HepG2 (cell line): ENCODE measurements at regions not wholly inside any gene's neighbourhood (a gene's known extent, or its start where the extent isn't known, plus 50 kb on each side); places are given as distances from the start of the nearest gene placed in this dataset.
A peak's percentile ranks its signal among the peaks of the same experiment; 100 is the strongest.

Experiments used
- ATAC-seq: fragments of 200-7000 bp; cut with Tn5 transposase; 3 replicates; pipeline ENCODE4 v1.9.1; 2020; ENCODE audit warnings: mild to moderate bottlenecking, moderate library complexity
- BruUV-seq: library from RNA; stranded (reverse); fragments of 400-500 nt; replicated peaks from 2 replicates; lab custom pipeline; 2021; lab: Mats Ljungman, UMichigan
- CTCF ChIA-PET: fragments of 300-600 bp; formaldehyde crosslinking; extraction: SDS; loops from one replicate; lab custom pipeline; 2021; ENCODE audit warnings: low total read pairs, inconsistent platforms, low intra/inter-chr PET ratio; lab: Yijun Ruan, JAX
- POLR2A ChIA-PET: fragments of 350-600 bp; sonication (Branson Sonifier 250); formaldehyde crosslinking; loops from one replicate; lab custom pipeline; 2020; ENCODE audit warnings: antibody characterized with exemption, inconsistent platforms; lab: Yijun Ruan, JAX
- DNase-seq: peaks from one replicate; pipeline ENCODE4 v3.0.0-alpha.2; 2015; ENCODE audit warnings: low spot score
- FAIRE-seq: peaks from 3 replicates; lab custom pipeline; 2011; peaks lifted over from hg19 to GRCh38; lab: Jason Lieb, UNC
- H2AFZ ChIP-seq: one replicate; pipeline ENCODE4 v1.6.1; 2011; ENCODE audit warnings: low read length, inconsistent platforms
- H3K27ac ChIP-seq: fragments of 300-600 bp; 3 replicates; pipeline ENCODE4 v1.8.0; 2011; ENCODE audit warnings: mixed run types, mild to moderate bottlenecking, mixed read lengths, low read length, inconsistent platforms; ENCODE audit not compliant: insufficient read depth; ENCODE audit errors: extremely low read length
- H3K27me3 ChIP-seq, 2 experiments: fragments of 200-600 bp in 1 of 2; 2 replicates in 1 of 2; 3 replicates in 1 of 2; pipeline versions ENCODE4 v1.6.0 to v1.8.0; 2011; ENCODE audit warnings: low read length in 2 of 2, mild to moderate bottlenecking in 2 of 2, moderate library complexity in 2 of 2, inconsistent platforms in 1 of 2; ENCODE audit not compliant: insufficient read depth in 2 of 2, control insufficient read depth in 1 of 2
- H3K36me3 ChIP-seq, 2 experiments: fragments of 200-600 bp in 1 of 2; replicated peaks in 1 of 2; 2 replicates in 1 of 2; 3 replicates in 1 of 2; pipeline versions ENCODE4 v1.5.1 to v1.8.0; 2011; ENCODE audit warnings: low read length in 2 of 2, inconsistent platforms in 1 of 2; ENCODE audit not compliant: insufficient read depth in 2 of 2, control insufficient read depth in 1 of 2
- H3K4me1 ChIP-seq: 2 replicates; pipeline ENCODE4 v1.5.1; 2012; ENCODE audit warnings: low read length, inconsistent platforms; ENCODE audit not compliant: insufficient read depth
- H3K4me2 ChIP-seq: 2 replicates; pipeline ENCODE4 v1.6.0; 2011; ENCODE audit warnings: low read depth, low read length, inconsistent platforms
- H3K4me3 ChIP-seq, 3 experiments: fragments of 200-600 bp in 1 of 3; sonication (generic), shearing (Covaris generic) in 1 of 3; replicated peaks in 1 of 3; 2 replicates each; pipeline ENCODE4 v1.5.1; 2011 to 2016; ENCODE audit warnings: low read length in 3 of 3, inconsistent platforms in 2 of 3, low read depth in 2 of 3, mild to moderate bottlenecking in 2 of 3, control low read depth in 1 of 3, mixed read lengths in 1 of 3; ENCODE audit not compliant: insufficient read depth in 1 of 3
- H3K79me2 ChIP-seq: one replicate; pipeline ENCODE4 v1.6.1; 2011; ENCODE audit warnings: low read length, inconsistent platforms; ENCODE audit not compliant: insufficient read depth
- H3K9ac ChIP-seq: 2 replicates; pipeline ENCODE4 v1.6.0; 2011; ENCODE audit warnings: mild to moderate bottlenecking, low read depth, low read length, inconsistent platforms; ENCODE audit not compliant: insufficient read depth
- H3K9me3 ChIP-seq: 2 replicates; pipeline ENCODE4 v1.5.1; 2012; ENCODE audit warnings: mild to moderate bottlenecking, low read length
- H4K20me1 ChIP-seq: 2 replicates; pipeline ENCODE4 v1.6.0; 2011; ENCODE audit warnings: inconsistent platforms, mild to moderate bottlenecking, low read length, moderate library complexity; ENCODE audit not compliant: insufficient read depth
- CHD4 ChIP-seq: fragments of 200-600 bp; sonication (generic); IDR thresholded peaks from 2 replicates; pipeline ENCODE4 v1.7.0; 2017; ENCODE audit warnings: mild to moderate bottlenecking, low read length, borderline replicate concordance
- MAFF ChIP-seq: IDR thresholded peaks from 2 replicates; pipeline ENCODE4 v1.6.1; 2011; ENCODE audit warnings: low read depth, low read length, improper control_type of control experiment
- MAFK ChIP-seq, 2 experiments: IDR thresholded peaks in 1 of 2; conservative IDR thresholded peaks in 1 of 2; 2 replicates each; pipeline ENCODE4 v1.6.1; 2011; ENCODE audit warnings: improper control_type of control experiment in 2 of 2, low read length in 2 of 2
- YY1 ChIP-seq: IDR thresholded peaks from 2 replicates; pipeline ENCODE4 v1.6.1; 2011; ENCODE audit warnings: low read length, low read depth, moderate library complexity, mild to moderate bottlenecking; ENCODE audit not compliant: insufficient read depth, insufficient replicate concordance
- ZFP41 ChIP-seq: sonication (generic); formaldehyde crosslinking; IDR thresholded peaks from 2 replicates; pipeline ENCODE4 v1.4.0; 2020; ENCODE audit warnings: mild to moderate bottlenecking, missing genetic modification reagents, borderline replicate concordance
- WGBS: methylation state at CpG from one replicate; pipeline ENCODE4 v1.1.6; 2017; ENCODE audit warnings: low lambda C conversion rate; 5-methylcytosine and 5-hydroxymethylcytosine counted together
- in situ Hi-C: cut with HindIII; loops from 2 replicates; pipeline ENCODE4 v1.10.0; 2017; ENCODE audit warnings: low pct_unique_long_range_greater_than_20kb; ENCODE audit not compliant: extremely low pct_ligation_motif_present
- intact Hi-C: fragments of 100-400 bp; cut with micrococcal nuclease; formaldehyde crosslinking; loops from one replicate; pipeline ENCODE4 v1.10.0; 2022; ENCODE audit not compliant: unreplicated experiment

DNA sequence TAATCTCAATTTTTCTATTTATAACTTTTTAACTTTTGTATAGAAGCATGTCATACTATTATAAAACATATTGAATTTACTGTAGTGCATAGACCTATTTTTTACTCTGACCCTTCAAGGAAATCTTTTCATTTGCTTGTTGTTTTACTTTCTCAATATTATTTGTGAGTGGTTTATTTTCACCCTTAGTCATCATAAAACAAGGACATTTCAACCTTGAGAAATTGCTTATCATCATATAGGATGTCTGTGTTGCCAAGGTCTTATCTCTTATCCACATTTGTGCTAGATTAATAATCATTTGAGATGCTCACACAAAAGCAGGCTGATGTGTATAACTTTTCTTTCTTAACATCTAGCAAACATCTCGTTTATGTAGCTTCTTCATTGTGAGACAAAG is 408.6 kb upstream of the PABPC4L start:
- Histone ChIP-seq H3K9me3 (no peaks in the 10 kb centered on the region), H3K4me2 (no peak overlapping the region), H3K36me3 (no peaks in the 10 kb centered on the region), H3K79me2 (no peaks in the 10 kb centered on the region), H2AFZ (no peak overlapping the region), H3K4me3 (no peak overlapping the region), H4K20me1 (no peaks in the 10 kb centered on the region), H3K4me1 (no peaks in the 10 kb centered on the region)
- DNase-seq, result no peak
- no peak for ATAC-seq
- intact Hi-C loops (no loop called here), in situ Hi-C loops (no loop called here)
- POLR2A ChIA-PET, result no interaction called here
- 0% methylated on average over 1 of the region's 1 CpG for WGBS
- CTCF ChIA-PET, result no interaction called here
- peak; percentile 53 for TF ChIP-seq MAFF
- TF ChIP-seq MAFK (conservative IDR thresholded peaks at IDR 0.05 in 1 of 2, IDR thresholded peaks at IDR 0.05 in 1 of 2; ENCODE audit: low read length in 2 of 2), result peak; percentile 26 to 64; a peak in 3 of 4 replicates
- no peak for TF ChIP-seq CHD4
- TF ChIP-seq, all 625 proteins: peak for 2
- BruUV-seq, result no TSS peak
- no peak overlapping the region for H3K27ac ChIP-seq
- H3K27me3 ChIP-seq, result no peaks in the 10 kb centered on the region
- no peak overlapping the region for H3K9ac ChIP-seq
- no peak for FAIRE-seq

DNA sequence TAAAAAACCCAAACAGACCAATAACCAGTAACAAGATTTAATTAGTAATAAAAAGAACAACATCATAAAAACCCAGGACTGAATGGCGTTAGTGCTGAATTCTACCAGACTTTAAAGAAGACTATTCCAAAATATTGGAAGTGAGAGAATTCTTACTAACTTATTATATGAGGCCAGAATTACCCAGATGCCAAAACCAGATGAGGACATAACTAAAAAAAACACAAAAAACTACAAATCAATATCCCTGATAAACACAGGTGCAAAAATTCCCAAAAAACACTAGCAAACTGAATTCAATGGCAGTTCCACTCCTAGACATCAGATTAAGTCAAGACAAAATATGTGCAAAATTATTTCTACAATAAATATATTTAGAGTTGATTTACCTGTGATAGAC is 400.1 kb upstream of the PABPC4L start:
- H2AFZ ChIP-seq, result no peak overlapping the region
- WGBS, result 4% methylated on average over 1 of the region's 1 CpG
- no peak overlapping the region for H3K4me3 ChIP-seq
- FAIRE-seq, result no peak
- H3K27ac ChIP-seq, result no peak overlapping the region
- H3K9ac ChIP-seq, result no peak overlapping the region
- no peak for DNase-seq
- ATAC-seq, result no peak
- intact Hi-C loops (no loop called here), in situ Hi-C loops (no loop called here)
- no peak overlapping the region for H3K4me2 ChIP-seq
- BruUV-seq, result no TSS peak
- ChIA-PET CTCF (no interaction called here), POLR2A (no interaction called here)
- no peaks in the 10 kb centered on the region for H3K36me3 ChIP-seq
- no peaks in the 10 kb centered on the region for H4K20me1 ChIP-seq
- H3K9me3 ChIP-seq, result no peaks in the 10 kb centered on the region
- no peaks in the 10 kb centered on the region for H3K4me1 ChIP-seq
- TF ChIP-seq ZFP41 (no peak), YY1 (no peak)
- H3K27me3 ChIP-seq, result no peaks in the 10 kb centered on the region
- no peaks in the 10 kb centered on the region for H3K79me2 ChIP-seq
